ENCODE measurements at regions not wholly inside any gene's neighbourhood (a gene's known extent, or its start where the extent isn't known, plus 50 kb on each side); places are given as distances from the start of the nearest gene placed in this dataset.

GRCh38 chr1:5809207-5809788 lies 182.9 kb downstream of the NPHP4 start:
- POLR2A ChIA-PET: no interaction called here
- H3K4me1 Mint-ChIP-seq: peaks cover 12% of the 10 kb centered on the region
- no peaks in the 10 kb centered on the region for H3K9me3 Mint-ChIP-seq
- CTCF ChIA-PET: interaction anchor here (1.1 kb wide), 1 partner anchor 23 kb away, joined by 3 read pairs; no protein-coding TSS in a partner anchor
- H3K27ac Mint-ChIP-seq: no peak overlapping the region
- H3K4me3 Mint-ChIP-seq: no peak overlapping the region
- ATAC-seq (no peak), DNase-seq (ENCODE audit: low spot score) (no peak)
- no peaks in the 10 kb centered on the region for H3K36me3 Mint-ChIP-seq
- TF ChIP-seq ZMAT4 (CRISPR knock-in tag; IDR thresholded peaks at IDR 0.05) (no peak), ZSCAN18 (CRISPR knock-in tag; IDR thresholded peaks at IDR 0.05) (no peak), ERG (CRISPR knock-in tag; IDR thresholded peaks at IDR 0.05) (no peak), ZNF396 (CRISPR knock-in tag; IDR thresholded peaks at IDR 0.05; ENCODE audit: borderline replicate concordance) (no peak), ZBTB21 (CRISPR knock-in tag; IDR thresholded peaks at IDR 0.05; ENCODE audit: borderline replicate concordance) (no peak), GTF2I (CRISPR knock-in tag; conservative IDR thresholded peaks at IDR 0.05) (no peak), CTCF (IDR thresholded peaks at IDR 0.05) (no peak), CREM (CRISPR knock-in tag; IDR thresholded peaks at IDR 0.05) (no peak), ATF3 (CRISPR knock-in tag; conservative IDR thresholded peaks at IDR 0.05) (no peak), PRDM15 (CRISPR knock-in tag; IDR thresholded peaks at IDR 0.05) (no peak), TCF7 (CRISPR knock-in tag; IDR thresholded peaks at IDR 0.05; ENCODE audit: low read depth) (no peak), EMX1 (CRISPR knock-in tag; IDR thresholded peaks at IDR 0.05) (no peak), PRRX2 (CRISPR knock-in tag; IDR thresholded peaks at IDR 0.05) (no peak), USF2 (CRISPR knock-in tag; IDR thresholded peaks at IDR 0.05) (no peak), ATF1 (CRISPR knock-in tag; IDR thresholded peaks at IDR 0.05) (no peak), ATF2 (CRISPR knock-in tag; IDR thresholded peaks at IDR 0.05; ENCODE audit: borderline replicate concordance, low read depth) (no peak), SP1 (CRISPR knock-in tag; conservative IDR thresholded peaks at IDR 0.05) (no peak), ESRRA (CRISPR knock-in tag; IDR thresholded peaks at IDR 0.05; ENCODE audit: borderline replicate concordance) (no peak), SMAD3 (CRISPR knock-in tag; IDR thresholded peaks at IDR 0.05; ENCODE audit: borderline replicate concordance) (no peak), AR (CRISPR knock-in tag; IDR thresholded peaks at IDR 0.05) (no peak)
- no peaks in the 10 kb centered on the region for H3K27me3 Mint-ChIP-seq (ENCODE audit: low read depth)

Data from WTC11 (cell line).